Hematopoietic multipotent progenitor cell treated with erythropoietin and hydrocortisone succinate and interleukin-3 and kit ligand, for 6 days (in vitro differentiated cells): ENCODE measurements at regions not wholly inside any gene's neighbourhood (a gene's known extent, or its start where the extent isn't known, plus 50 kb on each side); places are given as distances from the start of the nearest gene placed in this dataset.

Experiments
- DNase-seq: peaks from one replicate; pipeline ENCODE4 v3.0.0-alpha.2; 2015

DNA sequence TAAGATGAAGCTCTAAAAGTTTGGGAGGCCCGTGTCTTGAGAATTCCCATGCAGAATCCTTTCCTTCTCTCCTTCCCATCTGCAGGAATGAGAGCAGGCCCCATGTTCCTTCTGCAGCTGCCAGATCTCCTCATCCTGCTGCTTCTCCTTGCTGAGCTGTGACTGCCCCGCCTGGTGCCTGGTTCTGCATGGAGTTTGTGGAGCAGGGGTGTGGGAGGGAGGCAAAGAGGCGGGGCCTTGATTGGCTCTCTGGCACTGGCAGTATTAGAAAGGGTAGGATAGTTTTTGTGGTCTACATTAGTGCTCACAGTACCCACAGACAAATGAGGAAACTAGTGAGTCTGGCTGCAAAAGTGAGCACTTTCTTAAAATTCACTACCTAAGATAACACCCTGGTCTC, 91.1 kb upstream of the CLPB start:
- DNase-seq, result peak; percentile 36

DNA sequence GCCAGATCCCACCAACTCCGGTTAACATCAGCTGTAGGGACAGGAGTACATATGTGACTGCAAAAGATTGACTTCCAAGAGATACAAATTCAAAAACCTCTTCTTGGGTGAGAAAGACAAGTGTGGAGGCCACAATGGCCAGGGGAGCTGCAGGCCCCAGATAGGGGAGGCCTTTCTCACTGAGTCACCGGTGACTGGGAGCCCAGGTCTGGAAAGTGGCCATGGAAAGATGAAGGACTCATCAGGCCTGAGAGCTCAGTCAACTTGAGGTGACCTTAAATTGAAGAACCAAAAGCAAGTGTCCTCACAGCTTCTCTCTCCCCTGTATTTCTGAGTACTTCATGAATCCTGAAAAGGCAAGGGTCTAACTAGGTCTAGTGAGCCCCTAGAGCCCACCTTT, 90.4 kb upstream of the CLPB start:
- DNase-seq, result no peak

DNA sequence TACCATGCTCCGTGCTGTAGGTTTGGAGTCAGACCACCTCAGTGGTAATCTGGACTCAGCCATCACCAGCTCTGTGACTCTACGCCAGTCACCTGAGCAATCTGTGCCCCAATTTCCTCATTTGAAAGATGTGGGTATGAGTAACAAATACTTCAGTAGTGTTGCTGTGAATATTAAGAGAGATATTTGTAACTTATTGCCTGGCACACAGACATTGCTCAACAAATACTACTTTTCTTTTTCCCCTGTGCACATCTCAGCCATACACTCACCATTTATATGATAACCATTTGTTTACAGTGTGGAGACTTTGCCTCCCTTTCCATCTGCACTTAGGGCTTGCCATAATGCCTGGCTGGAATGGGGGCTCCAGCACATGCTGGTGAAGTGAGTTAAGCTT, 89.7 kb upstream of the CLPB start:
- DNase-seq, result no peak

DNA sequence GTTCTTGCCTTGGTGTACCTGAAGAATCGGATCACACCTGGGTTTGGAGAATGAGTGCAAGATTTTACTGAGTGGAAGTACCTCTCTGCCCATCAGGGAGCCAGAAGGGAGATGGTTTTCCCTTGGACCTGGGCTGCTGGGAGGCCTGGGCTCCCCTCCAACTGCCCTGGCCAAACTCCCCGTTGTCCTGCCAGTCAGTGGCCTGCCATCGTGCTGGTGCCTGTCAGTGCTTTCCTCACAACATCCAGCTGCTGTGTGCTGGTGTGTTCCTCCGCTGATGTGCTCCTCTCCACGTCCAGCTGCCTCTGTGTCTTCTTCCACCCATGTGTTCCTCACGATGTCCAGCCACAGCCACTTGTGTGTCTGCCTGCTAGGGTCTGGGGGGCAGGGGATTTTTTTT, 87.9 kb upstream of the CLPB start:
- DNase-seq, result no peak

DNA sequence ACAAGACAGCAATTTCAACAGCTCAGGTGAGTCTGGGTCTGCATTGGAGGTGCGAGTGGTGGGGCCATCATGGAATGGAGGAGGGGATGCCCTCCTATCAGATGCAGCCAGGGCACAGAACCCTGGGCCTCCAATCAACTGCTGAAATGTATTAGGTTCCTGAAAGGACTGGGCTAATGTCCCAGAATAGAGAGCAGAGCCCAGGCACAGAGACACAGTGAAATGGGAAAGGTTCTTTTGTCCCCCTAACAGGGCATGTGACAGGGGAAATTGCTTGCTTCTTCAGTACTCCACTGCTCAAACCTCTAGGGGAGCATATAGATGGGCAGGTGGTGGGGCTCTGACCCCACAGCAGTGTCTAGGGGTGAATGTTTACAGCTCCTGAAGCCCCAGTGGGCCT, 87.3 kb upstream of the CLPB start:
- no peak for DNase-seq

DNA sequence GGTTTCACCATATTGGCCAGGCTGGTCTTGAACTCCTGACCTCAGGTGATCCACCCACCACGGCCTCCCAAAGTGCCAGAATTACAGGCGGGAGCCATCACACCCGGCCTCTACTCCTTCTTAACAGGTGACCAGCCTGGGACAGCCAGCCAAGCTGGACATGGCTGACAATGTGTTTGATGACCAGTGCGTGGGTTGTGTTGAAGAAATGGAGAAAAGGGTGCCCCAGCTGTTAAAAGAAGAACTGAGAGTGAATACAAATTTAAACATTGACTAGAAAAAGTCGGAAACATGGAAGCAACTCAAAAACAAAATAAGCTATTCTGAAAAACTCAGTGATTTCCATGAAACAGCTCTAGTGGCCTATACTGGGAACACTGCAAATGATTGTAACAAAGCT, 86.5 kb upstream of the CLPB start:
- no peak for DNase-seq

DNA sequence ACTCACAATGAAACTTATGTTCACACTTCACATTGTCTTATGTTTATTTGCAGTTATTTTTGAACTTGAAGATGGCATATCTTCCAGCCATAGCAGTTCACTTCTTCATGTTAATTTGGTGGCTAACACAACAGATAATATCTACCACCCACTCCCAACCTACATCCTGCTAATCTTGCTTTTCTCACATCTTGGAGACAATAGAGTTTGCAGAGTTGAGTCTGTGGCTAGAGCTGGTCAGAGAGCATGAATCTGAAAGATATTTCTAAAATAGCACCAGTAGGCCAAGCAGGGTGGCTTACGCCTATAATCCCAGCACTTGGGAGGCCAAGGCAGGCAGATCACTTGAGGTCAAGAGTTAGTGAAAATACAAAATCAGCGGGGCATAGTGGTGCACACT, 85.6 kb upstream of the CLPB start:
- DNase-seq, result peak; percentile 36

DNA sequence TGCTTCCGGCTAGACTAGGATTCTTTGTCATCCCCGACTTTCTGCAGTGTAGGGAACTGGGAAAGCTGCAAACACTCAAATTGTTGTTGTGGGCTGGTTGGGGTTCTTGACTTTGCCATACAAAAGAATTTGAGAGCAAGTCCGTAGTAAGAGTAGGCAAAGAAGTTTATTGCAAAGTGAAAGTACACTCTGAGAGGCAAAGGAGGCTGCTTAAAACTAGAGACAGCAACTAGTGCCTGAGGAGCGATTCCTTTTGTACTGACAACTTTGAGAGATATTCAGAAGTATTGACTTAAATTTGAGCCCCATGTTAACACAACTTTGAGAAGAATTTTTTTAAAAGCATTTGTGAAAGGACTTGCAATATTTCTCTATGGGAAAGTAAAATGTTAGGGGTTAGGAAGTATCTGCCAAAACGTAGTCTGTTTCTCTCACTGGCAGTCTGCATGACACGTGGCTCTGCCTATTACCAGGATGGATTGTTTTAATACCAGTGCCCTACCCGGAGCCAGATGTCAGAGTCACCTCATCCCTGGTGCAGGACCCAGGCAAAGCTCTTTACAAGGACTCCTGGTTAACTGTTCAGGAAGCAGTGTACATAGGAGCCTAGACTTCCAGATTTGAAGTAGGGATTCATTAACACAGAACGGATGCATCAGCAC, 85.0 kb upstream of the CLPB start:
- DNase-seq, result peak; percentile 41

DNA sequence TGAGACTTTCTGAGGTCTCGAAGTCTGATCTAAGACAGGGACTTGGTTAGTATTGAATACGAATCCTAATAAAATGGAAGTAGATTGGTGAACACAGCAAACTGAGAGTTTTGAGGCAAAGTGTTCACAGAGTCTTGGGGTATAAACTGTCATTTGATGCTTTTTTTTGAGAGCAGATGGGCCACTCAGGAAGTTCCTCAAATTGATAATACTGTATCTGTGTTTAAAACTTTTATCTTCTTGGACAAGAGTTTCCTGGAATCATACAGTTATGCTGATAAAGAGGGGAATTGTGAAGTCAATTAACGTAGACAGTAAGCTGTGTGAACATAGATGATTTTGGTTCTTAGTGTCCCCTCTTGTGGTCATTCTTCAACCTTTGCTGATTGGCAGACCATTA, 80.0 kb upstream of the CLPB start:
- DNase-seq, result peak; percentile 44

DNA sequence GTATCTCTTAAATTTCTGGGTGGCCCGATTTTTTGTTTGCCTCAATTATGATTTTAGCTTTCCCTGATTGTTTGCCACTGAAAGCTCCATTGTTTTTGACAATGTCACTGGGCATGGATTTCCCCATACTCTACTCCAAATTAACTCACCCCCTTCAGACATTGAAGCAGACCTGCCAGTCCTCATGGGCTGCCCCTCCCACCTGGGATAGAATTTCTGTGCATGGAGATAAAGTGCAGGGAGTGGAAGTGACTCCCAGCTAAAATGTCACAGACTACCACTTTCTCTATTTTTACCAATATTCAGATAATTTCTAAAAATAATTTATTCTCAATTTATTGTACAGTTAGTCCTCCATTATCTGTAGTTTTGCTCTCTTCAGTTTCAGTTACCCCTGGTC, 79.1 kb upstream of the CLPB start:
- peak; percentile 36 for DNase-seq

DNA sequence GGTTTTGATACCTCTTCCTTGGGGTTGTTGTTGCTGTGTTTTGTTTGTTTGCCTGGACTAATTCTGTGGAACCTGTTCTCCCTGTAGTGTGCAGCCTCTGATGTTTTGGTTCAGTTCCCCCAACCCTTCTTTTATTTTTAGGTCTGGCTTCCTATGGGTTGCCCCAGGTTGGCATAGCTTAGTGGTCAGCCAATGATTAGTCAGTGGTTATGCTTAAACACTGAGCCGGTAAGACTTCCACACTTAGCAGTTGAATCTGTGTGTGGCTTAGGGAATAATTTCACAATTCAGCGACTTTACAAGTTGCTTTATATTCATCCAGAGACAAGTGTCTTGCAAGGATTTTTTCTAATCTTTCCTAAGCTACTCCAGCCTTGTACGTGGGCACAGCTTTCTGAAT, 78.6 kb upstream of the CLPB start:
- no peak for DNase-seq

DNA sequence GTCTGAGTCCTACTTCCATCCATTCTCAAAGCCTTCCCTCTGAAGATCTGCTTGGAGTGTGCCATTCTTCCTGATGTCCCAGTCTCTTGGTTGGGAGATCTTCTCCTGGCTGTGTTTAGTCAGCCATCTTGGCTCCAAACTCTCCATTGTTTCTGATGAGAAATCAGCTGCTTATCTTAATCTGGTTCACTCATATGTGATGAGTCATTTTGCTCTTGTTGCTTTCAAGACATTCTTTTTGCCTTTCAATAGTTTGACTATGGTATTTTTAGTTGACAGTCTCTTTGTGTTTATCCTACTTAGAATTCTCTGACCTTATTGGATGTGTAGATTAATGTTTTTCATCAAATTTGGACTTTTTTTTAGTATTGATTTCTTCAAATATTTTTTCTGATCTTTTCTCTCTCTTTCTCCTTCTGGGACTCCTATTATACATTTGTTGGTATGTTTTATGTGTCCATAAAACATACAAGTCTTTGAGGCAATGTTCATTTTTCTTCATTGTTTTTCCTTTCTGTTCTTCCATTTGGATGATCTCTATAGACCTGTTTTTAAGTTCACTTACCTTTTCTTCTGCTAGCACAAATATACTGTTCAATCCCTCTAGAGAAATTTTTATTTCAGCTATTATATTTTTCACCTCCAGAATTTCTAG, 77.2 kb upstream of the CLPB start:
- peak; percentile 55 for DNase-seq

DNA sequence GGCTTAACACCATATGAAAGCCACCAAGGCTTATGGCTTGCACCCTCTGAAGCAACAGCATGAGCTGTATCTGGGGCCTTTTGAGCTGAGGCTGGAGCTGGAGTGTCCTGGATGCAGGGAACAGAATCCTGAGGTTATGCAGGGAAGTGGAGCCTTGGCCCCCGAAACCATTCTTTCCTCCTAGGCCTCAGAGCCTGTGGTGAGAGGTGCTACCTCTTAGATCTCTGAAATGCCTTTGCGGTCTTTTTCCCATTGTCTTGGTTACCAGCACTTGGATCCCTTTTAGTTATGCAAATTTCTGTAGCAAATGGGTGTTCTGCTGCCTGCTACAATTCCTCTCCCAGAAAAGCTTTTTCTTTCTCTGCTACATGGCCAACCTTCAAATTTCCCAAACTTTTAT, 72.7 kb upstream of the CLPB start:
- DNase-seq, result no peak

DNA sequence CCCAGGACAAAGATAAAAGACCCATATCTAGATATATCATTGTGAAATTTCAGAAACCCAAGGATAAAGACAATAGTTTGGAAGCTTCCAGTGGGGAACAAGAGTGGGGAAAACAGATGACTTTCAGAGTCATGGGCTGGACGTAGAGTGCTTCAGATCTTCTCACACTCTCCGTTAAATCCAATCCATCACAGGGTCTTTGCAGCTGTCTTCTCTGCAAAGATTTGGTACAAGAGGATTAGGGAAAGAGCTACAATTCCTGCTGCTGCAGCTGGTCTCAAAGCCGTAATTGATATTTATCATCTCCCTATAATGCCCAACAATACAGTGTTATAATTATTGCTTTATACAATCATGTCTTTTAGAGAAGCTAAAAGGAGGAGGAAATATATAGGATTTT, 63.4 kb upstream of the CLPB start:
- no peak for DNase-seq

DNA sequence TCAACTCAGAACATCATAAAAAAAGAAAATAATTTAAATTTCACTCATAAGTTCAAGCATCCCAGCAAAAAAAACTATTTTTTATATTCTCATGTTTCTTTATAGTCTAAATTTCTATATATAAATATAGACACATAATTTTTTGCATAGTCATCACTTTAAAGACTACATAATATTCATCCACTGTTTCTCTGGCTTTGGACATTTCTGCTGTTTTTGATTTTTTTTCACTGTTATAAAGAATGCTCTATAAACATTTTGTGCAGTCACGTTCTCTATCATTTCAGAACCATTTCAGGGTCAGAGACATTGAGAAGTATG, 59.7 kb upstream of the CLPB start:
- DNase-seq, result no peak

DNA sequence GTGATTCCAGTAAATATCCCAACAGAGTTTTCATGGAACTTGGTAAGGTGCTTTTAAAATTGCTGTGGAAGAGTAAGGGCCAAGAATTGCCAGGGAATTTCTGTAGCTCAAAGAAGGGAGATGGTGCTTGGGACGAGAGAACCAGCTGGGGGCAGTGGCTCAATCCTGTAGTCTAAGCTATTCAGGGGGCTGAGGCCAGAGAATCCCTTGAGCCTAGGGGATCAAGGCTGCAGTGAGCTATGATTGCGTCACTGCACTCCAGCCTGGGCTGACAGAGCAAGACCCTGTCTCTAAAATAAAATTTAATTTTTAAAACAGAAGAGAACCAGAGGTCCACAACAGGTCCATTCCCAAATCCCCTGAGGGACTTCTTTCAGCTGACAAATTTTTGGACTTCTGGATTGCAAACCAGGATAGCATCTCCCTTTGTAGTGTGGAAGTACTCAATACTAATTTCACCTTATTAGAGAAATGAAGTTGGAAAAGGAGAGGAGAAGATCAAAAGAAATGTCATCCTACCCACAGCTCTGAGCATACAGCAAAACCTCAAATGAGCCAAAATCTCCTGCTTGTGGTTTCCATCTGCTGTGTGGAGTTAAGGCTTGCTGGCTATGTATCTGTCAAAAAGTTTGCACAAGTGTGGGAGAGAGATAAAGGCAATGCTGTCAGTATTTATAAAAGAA, 59.2 kb upstream of the CLPB start:
- DNase-seq, result peak; percentile 96

DNA sequence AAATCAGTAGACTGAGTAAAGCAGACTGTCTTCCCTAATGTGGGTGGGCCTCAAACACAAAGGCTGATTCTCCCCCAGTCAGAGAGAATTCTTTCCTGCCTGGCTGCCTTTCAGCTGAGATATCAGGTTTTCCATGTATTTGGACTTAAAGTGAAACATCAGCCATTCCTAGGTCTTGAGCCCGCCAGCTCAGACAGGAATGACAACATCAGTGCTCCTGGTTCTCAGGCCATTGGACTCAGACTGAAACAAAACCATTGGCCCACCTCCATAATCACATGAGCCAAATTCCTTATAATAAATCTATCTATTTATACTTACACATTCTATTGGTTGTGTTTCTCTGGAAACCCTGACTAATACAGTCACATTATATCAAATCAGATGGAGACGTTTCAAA, 56.7 kb upstream of the CLPB start:
- no peak for DNase-seq
